HG03135 (cell line): ENCODE measurements at regions not wholly inside any gene's neighbourhood (a gene's known extent, or its start where the extent isn't known, plus 50 kb on each side); places are given as distances from the start of the nearest gene placed in this dataset.
"Not testable (repeated sequence)": the region's sequence is repeated elsewhere in the genome, so short reads cannot be mapped to it uniquely, and the experiment has no call there.

ENCODE experiments used
- ATAC-seq: cut with Tn5 transposase; IDR thresholded peaks from one replicate; pipeline ENCODE4 v1.9.1; 2021; ENCODE audit warnings: mild to moderate bottlenecking, moderate library complexity; ENCODE audit not compliant: unreplicated experiment

DNA sequence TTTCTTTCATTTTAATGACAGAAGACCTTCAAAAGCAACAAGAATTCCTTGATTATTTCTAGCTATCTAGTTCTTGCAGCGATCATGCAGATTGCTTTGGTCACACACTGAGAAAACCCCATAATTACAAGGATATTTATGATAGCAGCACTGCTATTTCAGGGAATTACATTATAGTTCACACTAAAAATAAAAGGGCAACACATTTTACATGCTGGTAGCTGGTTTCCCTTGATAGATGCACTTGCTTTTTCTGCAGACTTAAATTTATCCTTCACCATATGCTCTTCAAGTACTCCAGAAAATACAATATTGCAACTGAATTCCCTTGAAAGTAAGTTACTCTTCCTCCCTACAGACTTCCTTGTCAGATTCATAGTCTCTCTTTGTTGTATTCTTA is 751.1 kb downstream of the CCDC85A start:
- no peak for ATAC-seq

DNA sequence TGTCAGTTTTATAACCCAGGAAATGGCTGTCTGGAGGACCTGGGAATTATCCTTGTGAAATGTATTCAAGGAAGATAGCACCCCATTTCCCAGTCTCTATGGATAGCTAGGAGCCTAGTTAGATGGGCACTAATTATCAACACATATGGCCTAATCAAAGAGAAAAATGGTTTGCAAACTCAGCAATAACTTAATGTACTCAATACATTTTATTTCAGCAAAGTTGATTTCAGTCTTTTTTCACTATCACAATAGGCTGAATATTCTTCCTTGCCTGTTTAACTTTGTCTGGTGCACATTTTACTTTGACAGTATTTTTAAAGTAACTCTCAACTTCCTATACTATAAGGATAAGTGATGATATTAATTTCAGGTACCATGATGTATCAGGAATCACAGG is 756.3 kb downstream of the CCDC85A start:
- no peak for ATAC-seq

DNA sequence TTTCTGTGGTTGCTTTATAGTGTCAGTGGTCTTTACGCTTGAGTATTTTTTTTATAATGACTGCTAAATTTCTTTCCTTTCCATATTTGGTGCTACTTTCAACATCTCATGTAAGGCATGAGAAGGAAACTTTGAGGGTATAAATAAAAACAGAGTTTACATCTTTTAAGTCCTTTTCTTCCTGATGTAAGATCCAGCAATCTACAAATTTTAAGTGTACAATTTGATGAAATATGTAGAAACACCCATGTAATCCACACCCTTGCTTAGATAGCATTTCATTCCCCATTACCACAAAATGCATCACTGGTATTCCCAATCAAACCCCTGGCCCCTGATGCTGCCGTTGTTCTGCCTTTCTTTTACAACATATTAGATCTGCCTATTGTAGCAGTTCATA is 769.1 kb downstream of the CCDC85A start:
- ATAC-seq, result no peak

DNA sequence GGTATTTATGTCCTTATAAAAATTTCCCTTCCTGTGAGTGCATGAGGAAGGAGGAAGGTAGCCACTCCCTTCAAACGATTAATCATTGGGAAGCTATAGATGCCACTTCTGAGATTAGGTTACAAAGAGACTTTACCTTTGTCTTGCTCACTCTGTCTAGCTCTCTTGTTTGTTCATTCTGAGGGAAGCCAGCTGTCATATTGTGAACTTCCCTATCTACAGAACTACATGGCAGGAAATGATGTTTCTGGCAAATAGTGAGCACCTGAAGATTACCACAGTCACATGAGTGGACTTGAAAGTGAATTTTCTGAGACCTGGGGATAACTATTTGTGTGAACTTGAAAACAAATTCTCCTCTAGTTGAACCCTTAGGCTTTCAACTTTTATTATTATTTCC is 776.8 kb downstream of the CCDC85A start:
- ATAC-seq, result no peak

DNA sequence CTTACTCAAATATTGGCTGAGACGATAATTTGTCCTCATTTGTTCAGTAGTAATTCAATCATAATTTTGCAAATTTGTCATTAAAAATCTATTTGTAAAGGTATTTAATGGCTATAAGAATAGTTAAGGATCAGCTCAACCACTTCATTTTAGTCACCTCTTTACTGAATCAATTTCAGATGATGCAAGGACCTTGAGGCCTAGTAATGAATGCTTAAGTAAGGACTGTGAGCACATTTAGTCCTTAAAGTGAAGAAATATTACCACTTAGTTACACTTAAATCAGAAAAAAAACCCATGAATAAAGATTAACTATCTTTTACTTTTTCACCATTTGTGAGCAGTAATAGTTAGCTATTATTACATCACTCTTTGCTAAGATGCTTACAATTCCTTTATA is 778.9 kb downstream of the CCDC85A start:
- no peak for ATAC-seq

DNA sequence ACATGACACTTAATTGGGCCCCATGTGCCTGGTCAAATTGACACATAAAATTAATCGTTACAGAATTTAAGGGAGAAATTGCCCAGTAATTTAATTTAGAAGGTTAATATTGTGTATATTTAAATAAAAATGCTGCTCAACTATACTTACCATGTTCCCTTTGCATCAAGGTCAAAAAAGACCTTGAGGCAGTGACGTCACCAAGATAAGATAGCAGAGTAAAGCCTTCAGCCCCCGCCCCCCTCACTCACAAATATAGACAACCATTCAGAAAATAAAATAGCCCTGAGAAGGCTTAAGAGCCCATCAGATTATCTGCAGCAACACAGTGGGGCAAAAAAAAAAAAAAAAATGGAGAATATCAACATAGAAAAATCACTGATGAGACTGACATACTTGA is 785.7 kb downstream of the CCDC85A start:
- no peak for ATAC-seq

DNA sequence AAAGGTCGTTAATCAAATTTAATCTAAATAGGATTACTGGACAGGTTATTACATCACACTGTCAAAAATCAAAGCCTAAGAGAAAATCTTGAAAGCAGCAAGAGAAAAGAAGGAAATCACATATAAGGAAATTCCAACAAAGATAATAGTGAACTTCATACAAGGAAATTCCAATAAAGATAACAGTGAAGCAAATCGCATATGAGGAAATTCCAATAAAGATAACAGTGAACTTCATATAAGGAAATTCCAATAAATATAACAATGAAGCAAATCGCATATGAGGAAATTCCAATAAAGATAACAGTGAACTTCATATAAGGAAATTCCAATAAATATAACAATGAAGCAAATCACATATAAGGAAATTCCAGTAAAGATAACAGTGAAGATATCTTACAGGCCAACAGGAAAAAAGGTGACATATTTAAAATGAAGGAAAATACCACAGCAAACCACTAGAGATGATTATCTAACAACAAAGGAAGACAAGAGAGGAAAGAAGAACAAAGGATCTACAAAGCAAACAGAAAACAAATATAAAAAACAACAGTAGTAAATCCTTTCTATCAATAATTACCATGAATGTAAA is 787.7 kb downstream of the CCDC85A start:
- ATAC-seq, result no peak

DNA sequence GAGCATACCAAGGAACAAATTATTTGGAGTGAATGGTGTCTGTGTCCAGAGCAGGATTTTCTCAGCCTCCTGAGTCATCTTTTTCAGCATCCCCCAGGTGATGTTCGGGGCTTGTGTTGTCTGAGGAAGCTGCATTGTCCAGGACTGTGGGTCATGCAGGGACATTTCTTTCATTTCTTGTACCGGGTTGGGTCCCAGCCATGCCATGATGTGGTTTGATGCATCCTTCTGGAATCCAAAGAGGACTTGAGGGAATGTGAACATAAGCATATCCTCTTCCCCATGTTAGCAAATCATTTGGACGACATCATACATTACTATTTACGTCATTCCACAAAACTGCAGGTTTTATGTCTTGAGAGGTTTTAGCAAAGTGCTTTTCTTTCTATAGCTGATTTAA is 797.8 kb downstream of the CCDC85A start:
- ATAC-seq, result no peak

DNA sequence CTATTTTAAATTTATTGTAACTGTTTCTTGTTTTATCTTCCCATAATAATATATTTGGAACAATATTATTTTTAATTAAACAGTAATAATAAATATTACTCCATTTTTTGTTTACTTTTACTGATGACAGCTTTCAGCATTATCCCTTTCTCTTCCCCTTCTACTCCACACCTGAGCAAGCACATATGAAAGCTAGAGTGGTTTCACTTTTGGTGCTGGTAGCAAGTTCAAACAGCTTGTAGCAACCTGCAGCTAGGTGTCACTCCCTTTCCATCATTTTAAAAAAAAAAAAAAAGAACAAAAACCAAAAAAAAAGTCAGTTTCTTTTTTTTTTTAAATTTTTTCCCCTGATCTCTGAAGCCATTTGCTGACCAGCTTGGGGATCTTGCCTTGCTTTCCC is 801.8 kb downstream of the CCDC85A start:
- ATAC-seq, result no peak

DNA sequence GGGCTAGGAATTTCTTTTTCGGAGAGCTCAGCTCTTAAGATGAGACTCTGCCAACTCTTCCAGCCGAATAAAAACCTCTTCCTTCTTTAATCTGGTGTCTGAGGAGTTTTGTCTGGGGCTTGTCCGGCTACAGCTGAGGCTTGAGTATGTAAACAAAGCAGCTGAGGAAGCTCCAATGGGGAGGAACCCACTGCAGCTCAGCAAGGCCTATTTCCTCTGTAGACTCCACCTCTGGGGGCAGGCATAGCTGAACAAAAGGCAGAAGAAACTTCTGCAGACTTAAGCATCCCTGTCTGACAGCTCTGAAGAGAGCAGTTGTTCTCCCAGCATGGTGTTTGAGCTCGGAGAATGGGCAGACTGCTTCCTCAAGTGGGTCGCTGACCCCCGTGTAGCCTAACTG is 838.7 kb downstream of the CCDC85A start:
- ATAC-seq, result no peak

DNA sequence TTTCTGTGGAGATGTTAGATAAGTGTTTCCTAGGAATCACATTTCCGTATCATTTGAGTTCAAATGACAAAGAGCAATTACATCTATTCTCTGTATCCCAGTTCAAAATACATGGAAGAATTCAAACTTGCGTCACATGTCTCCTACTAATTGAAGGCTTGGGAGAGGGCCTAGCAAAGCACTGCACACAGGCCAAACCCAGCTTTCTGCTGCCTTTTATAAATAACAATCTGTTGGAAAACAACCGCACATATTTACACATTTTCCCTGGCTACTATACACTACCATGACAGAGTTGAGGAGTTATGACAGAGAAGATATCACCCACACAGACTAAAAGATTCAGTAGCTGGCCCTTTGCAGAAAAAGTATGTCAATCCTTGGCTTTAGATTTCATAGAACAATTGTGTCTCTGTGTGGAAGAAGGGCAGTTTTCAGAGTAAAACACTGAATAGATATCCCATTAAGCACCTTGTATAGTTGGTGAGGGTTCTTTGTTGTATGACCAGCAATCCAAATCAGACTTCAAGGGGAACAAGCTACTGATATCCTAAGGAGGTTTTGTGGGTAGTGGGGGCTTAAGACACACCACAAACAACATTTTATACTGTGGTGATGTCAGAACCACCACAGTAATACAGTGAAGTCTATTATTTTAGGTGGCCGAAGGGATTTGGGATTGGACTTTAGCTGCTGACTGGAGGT is 861.3 kb downstream of the CCDC85A start:
- no peak for ATAC-seq

DNA sequence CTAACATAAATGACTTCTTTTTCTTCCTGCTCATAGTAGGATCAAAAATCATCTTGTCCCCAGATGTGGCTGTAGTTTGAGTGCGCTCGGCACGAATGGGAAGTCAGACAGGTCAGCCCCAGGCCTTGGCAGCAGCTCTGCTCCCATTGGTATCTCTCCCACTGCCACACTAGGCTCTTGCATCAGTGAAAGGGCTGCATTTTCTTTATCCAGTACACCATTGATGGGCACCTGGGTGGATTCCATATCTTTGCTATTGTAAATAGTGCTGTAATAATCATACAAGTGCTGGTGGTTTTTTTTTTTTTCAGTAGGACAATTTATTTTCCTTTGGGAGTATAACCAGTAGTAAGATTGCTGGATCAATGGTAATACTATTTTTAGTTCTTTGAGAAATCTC is 865.5 kb downstream of the CCDC85A start:
- no peak for ATAC-seq

DNA sequence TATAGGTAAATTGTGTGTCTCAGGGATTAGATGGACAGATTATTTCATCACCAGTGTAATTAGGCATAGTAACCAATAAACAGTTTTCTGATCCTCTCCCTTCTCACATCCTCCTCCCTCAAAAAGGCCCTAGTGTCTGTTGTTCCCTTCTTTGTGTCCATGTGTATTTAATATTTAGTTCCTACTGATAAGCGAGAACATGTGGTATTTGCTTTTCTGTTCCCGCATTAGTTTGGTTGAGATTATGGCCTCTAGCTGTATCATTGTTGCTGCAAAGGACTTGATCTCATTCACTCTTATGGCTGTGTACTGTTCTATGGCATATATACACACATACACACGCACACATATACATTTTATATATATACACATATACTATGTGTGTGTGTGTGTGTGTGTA is 866.2 kb downstream of the CCDC85A start:
- ATAC-seq, result no peak

DNA sequence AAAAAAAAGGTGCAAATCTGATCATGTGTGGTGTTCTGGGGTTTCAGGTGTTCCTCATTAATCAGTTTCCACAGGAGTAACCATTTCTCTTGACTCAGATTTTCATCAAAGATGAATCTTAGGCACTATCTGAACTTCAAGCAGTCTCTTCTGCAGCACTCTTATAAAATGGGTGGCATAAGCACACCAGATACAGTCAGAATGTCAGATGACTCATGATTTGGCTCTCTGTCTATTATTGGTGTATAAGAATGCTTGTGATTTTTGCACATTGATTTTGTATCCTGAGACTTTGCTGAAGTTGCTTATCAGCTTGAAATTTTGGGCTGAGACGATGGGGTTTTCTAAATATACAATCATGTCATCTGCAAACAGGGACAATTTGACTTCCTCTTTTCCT is 882.5 kb downstream of the CCDC85A start:
- ATAC-seq, result not testable (repeated sequence)

DNA sequence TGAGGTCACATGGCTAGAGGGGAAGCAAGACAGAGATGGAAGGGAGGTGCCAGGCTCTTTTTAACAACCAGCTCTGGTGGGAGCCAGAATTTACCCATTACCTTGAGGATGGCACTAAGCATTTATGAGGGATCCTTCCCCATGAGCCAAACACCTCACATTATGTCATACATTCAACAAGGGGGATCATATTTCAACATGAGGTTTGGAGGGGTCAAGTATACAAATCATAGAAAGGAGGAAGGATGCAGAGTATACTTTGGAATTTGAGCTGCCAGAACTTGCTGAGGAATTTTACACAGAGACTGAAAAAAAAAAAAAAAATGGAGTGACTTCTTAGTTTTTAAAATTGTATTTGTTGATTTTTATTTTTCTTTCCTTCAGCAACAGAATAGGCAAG is 891.4 kb downstream of the CCDC85A start:
- no peak for ATAC-seq

DNA sequence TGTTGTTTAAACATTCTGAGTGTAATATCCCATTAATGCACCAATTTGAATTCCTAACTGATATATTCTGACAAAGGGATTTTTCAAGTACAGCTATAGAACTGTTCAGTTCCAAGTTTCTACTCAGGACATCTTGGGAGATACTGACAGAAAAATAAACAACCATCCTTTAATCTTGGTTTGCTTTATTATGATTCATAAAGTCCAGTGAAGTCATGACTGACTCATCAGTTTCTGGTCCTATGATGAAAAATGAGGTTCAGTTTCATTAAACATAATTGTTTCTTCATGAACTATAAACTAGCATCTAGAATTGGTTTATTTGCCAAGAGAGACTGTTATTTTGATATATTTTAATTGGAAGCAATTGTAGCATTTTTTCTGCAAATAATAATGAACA is 896.2 kb downstream of the CCDC85A start:
- ATAC-seq, result no peak

DNA sequence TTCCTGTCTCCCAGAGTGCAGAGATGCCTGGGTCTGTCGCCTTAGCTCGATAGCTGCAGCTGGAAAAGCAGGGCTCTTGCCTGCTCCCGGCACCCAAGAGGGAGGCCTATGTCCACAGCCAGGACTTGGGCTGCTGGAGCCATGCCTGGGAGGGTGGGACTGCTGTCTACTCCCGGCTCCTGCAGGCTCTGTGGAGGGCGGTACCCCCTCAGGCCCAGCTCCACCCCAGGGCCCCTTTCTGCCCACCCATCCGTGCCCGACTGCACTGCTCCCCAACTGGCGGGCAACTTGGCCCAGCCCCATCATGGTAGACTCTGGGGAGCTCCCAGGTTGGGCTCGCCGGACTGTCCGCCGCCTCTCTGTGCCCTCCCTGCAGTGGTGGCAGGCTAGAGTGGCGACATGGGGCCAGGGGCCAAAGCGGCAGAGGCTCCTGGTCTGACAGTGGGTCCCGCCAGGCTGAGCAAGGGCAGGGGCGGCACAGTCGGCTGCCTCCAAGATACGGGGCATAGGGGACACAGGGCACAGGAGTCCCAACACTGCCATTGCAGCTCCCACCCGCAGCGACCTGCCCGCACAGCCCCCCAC is 901.0 kb downstream of the CCDC85A start:
- no peak for ATAC-seq

DNA sequence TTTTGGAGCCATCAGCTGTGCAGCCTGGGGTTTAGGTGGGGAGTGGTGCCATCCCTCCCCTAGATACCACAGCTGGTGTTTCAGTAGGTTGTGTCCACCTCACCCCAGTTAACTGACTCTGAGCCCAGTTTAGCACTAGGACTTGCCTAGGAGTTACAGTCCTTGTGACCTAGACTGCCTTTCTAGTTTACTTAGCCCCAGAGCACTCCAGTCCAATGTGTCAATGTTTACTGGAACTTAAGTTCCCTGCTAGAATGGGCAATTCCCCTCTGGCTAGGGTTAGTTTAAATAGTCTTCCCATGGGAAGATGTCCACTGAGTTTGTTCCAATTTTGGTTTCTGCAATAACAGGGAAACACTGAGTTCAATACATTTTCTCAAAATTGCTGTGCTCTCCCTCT is 909.2 kb downstream of the CCDC85A start:
- no peak for ATAC-seq

DNA sequence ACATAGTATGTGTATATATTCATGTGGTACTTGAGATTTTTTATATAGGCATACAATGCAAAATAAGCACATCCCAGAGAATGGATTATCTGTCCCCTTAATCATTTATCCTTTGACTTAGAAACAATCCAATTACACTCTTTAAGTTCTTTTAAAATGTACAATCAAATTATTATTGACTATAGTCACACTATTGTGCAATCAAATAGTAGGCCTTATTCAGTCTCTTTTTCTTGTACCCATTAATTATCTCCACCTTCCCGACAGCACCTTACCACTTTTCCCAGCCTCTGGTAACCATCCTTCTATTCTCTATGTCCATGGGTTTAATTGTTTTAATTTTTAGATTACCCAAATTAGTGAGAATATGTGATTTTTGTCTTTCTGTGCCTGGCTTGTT is 914.1 kb downstream of the CCDC85A start:
- no peak for ATAC-seq

DNA sequence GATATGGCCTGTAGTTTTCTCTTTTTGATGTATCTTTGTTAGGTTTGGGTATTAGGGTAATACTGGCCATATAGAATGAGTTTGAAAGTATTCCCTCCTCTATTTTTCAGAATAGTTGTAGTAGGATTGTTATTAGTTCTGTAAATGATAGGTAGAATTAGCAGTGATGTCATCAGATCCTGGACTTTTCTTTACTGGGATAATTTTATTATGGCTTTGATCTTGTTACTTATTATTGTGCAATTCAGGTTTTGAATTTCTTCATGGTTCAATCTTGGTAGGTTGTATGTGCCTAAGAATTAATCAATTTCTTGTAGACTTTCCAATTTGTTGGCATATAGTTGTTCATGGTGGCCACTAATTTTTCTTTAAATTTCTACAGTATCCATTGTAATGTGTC is 916.6 kb downstream of the CCDC85A start:
- no peak for ATAC-seq

DNA sequence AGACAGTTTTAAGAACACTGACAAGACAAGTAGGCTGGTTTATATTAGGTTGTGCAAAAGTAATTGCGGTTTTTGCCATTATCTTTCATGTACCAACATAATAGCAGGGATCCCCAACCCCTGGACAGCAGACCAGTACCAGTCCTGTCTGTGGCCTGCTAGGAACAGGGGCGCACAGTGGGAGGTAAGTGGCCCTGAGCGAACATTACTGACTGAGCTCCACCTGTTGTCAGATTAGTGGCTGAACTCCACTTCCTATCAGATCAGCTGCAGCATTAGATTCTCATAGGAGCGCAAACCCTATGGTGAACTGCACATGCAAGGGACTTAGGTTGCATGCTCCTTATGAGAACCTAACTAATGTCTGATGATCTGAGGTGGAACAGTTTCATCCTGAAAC is 921.9 kb downstream of the CCDC85A start:
- no peak for ATAC-seq

DNA sequence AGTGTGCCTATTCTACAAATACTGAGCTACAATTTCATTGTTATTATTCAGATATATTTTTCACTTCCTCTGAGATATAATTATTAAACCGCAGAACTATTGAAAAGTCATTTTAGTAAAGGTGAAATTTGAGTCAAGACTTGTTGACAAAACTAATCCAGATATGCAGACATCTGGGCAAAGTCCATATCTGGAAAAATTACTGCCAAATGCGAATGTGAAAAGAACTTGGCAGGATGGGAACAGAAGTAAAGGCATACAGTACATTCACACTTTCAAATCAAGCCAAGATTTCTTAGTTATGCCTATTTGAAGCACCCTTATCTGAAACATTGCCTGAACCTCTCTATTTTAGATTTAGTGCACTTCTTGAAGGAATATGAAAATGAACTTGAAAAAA is 923.6 kb downstream of the CCDC85A start:
- no peak for ATAC-seq

DNA sequence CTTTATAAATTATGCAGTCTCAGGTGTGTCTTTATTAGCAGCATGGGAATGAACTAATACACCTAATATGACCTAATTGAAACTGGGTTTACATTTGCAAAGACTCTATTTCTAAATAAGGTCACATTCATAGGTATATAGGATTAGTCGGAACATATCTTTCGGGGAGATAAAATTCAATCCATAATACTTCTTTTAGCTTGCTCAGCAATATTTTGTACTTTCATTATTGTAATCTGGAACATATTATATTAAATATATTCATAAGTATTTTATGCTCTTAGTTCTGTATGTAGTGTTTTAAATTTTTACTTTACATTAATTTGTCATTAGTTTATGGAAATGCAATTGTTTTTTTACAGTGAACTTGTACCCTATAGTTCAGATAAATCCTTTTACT is 927.7 kb downstream of the CCDC85A start:
- no peak for ATAC-seq
